Neural crest cell (in vitro differentiated cells): ENCODE measurements at regions not wholly inside any gene's neighbourhood (a gene's known extent, or its start where the extent isn't known, plus 50 kb on each side); places are given as distances from the start of the nearest gene placed in this dataset.

Source experiments
- DNase-seq: peaks from one replicate; pipeline ENCODE4 v3.0.0; 2021; ENCODE audit warnings: low read depth, mixed read lengths, low spot score
- H3K27ac Mint-ChIP-seq: one replicate; pipeline ENCODE4 v1.8.0; 2021; ENCODE audit warnings: mild to moderate bottlenecking, mixed read lengths; ENCODE audit not compliant: unreplicated experiment
- H3K27me3 Mint-ChIP-seq: 2 replicates; pipeline ENCODE4 v1.8.0; 2021; ENCODE audit warnings: low read depth, mild to moderate bottlenecking, mixed read lengths
- H3K36me3 Mint-ChIP-seq: 2 replicates; pipeline ENCODE4 v1.8.0; 2021; ENCODE audit warnings: low read depth, mild to moderate bottlenecking, mixed read lengths
- H3K4me1 Mint-ChIP-seq: 2 replicates; pipeline ENCODE4 v1.8.0; 2021; ENCODE audit warnings: mixed read lengths
- H3K4me3 Mint-ChIP-seq: one replicate; pipeline ENCODE4 v1.8.0; 2021; ENCODE audit warnings: mild to moderate bottlenecking, mixed read lengths
- H3K9me3 Mint-ChIP-seq: 2 replicates; pipeline ENCODE4 v1.8.0; 2021; ENCODE audit warnings: mixed read lengths
- CTCF ChIP-seq: fragments of 200-600 bp; sonication (generic); conservative IDR thresholded peaks from 2 replicates; pipeline ENCODE4 v1.5.0; 2021; ENCODE audit warnings: antibody characterized with exemption, mild to moderate bottlenecking

- Mint-ChIP-seq H3K27me3 (no peaks in the 10 kb centered on the region), H3K9me3 (peaks cover 11% of the 10 kb centered on the region)
- DNase-seq = no peak
Measured at GRCh38 chr16:51427085-51427484, 276.0 kb upstream of the SALL1 start.

DNA sequence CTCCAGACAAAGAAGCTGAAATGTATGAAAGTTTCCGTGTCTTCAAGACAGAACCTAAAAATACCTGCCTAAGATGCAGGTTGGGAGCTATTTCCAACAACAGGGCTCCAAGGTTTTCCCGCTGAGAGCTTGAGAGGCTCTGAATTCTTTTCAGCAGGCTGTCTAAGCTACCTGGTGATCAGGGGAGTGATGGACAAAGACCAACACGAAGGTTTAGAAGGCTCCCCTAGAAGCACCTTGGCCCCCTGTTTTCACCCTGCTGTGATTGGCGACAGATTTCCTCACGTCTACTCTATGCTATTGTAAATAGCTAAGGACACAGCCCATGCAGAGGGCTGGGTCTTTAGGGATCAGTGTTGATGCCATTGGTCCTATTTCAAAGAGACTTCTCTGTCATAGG is 275.2 kb upstream of the SALL1 start:
- Mint-ChIP-seq H3K36me3 (no peaks in the 10 kb centered on the region), H3K4me3 (no peak overlapping the region), H3K27me3 (no peaks in the 10 kb centered on the region), H3K27ac (no peak overlapping the region), H3K4me1 (peaks cover 29% of the 10 kb centered on the region), H3K9me3 (peaks cover 11% of the 10 kb centered on the region)
- no peak for DNase-seq
- TF ChIP-seq CTCF = no peak

More at GRCh38 chr16:51427085-51427484, 276.0 kb upstream of the SALL1 start:
- H3K4me1 Mint-ChIP-seq = peaks cover 36% of the 10 kb centered on the region
- H3K36me3 Mint-ChIP-seq = no peaks in the 10 kb centered on the region
- no peak overlapping the region for H3K4me3 Mint-ChIP-seq
- no peak for TF ChIP-seq CTCF
- H3K27ac Mint-ChIP-seq = no peak overlapping the region

GRCh38 chr16:51420247-51420646 is 269.2 kb upstream of the SALL1 start:
- peaks cover 6% of the 10 kb centered on the region for H3K4me1 Mint-ChIP-seq
- no peak overlapping the region for H3K27ac Mint-ChIP-seq
- TF ChIP-seq CTCF = no peak
- no peak for DNase-seq
- H3K9me3 Mint-ChIP-seq = peaks cover 6% of the 10 kb centered on the region
- no peak overlapping the region for H3K4me3 Mint-ChIP-seq
- no peaks in the 10 kb centered on the region for H3K36me3 Mint-ChIP-seq
- no peaks in the 10 kb centered on the region for H3K27me3 Mint-ChIP-seq

DNA sequence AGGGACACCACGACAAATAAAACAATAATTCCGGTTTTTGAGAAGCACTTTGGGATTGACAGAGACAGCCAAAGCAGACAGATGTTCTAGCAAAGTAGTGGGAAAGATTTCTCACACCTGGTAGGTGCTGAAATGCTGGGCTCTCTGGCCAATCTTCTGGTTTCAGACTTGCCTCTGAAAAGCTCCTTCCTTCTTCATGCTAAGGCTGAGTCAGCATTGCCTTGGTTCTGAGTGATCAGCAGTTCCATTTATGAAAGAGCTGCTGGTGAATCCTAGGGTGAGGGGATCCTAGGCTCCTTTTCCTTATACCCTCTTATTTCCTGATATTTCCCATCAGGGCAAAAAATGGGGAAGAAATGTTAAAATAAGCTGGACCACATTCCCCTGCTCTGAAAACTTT is 268.7 kb upstream of the SALL1 start:
- no peak for DNase-seq
- Mint-ChIP-seq H3K4me3 (no peak overlapping the region), H3K27me3 (no peaks in the 10 kb centered on the region), H3K27ac (no peak overlapping the region), H3K9me3 (peaks cover 6% of the 10 kb centered on the region), H3K4me1 (peaks cover 6% of the 10 kb centered on the region), H3K36me3 (no peaks in the 10 kb centered on the region)
- TF ChIP-seq CTCF = no peak

DNA sequence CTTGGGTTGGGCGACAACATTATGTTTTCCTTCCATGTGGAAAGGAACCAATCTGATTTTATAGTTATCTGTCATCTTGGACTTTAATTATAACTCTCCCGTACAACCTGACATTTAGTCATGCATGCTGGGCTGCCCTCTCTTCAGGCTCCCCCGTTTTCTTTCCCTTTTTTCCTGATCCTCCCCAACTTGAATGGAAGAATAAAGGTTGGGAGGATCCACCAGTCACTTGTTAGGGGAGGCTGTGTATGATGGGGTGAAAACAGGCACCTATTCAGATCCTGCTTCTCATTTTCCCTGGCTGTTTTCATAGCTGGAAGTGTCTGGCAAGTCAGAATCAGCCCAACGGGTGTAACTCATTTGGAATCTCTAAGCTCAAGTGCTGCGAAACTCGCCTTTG is 267.2 kb upstream of the SALL1 start:
- Mint-ChIP-seq H3K4me3 (no peak overlapping the region), H3K36me3 (no peaks in the 10 kb centered on the region), H3K27me3 (no peaks in the 10 kb centered on the region), H3K27ac (no peak overlapping the region), H3K9me3 (peaks cover 6% of the 10 kb centered on the region), H3K4me1 (peaks cover 6% of the 10 kb centered on the region)
- no peak for DNase-seq
- no peak for TF ChIP-seq CTCF

GRCh38 chr16:51416926-51417325 is 265.9 kb upstream of the SALL1 start:
- Mint-ChIP-seq H3K9me3 (no peaks in the 10 kb centered on the region), H3K4me3 (no peak overlapping the region), H3K36me3 (no peaks in the 10 kb centered on the region), H3K27ac (no peak overlapping the region), H3K27me3 (no peaks in the 10 kb centered on the region), H3K4me1 (no peaks in the 10 kb centered on the region)
- no peak for TF ChIP-seq CTCF
- DNase-seq = no peak
